ENCODE measurements at regions not wholly inside any gene's neighbourhood (a gene's known extent, or its start where the extent isn't known, plus 50 kb on each side); places are given as distances from the start of the nearest gene placed in this dataset.

DNA sequence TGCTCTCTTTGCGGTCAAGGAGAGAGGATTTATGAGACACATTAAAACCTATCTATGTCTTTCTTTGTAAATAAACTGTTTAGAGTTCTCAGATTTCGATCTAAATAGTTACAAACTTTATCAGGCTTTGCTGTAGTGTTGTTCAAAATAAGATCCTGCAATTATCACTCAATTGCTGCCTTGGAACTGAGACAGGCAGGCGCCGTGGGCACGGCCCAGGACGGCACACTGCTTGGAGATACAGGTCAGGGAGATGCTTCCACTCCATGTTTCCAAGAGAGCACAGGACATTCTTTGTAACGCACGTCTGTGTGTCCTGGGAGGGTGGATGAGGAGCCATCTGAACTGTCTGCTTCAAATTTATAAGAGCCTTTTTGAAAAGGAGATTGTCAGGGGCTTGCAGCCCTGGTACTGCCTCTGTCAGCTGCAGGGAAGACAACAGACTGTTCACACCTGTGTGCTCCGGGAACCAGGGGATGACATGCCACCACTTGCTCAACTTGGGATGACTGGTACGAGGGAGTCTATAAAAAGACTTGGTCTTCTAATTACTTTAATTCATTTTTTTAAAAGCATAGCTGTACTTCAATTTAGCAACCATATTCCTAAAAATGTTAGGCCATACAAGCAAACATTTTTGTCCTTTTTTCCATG is 472.9 kb upstream of the RUNX1 start:
- Histone ChIP-seq H3K27me3 (peaks cover 4% of the 10 kb centered on the region), H3K9me3 (replicated peaks in 1 of 3) (no peaks in the 10 kb centered on the region), H3K27ac (no peak overlapping the region), H3K36me3 (replicated peaks in 1 of 2) (no peaks in the 10 kb centered on the region), H3K4me1 (replicated peaks in 1 of 2) (no peaks in the 10 kb centered on the region), H3K4me3 (no peak overlapping the region)
- WGBS, 4 donors: 78 to 92% (median 90%) methylated on average over 8 to 10 of the region's 10 CpGs
- no peak for DNase-seq
- intact Hi-C loops (cut with DNase I): no loop called here
- no peak for TF ChIP-seq POLR2A (IDR thresholded peaks at IDR 0.05)
- TF ChIP-seq, protein P1, sequence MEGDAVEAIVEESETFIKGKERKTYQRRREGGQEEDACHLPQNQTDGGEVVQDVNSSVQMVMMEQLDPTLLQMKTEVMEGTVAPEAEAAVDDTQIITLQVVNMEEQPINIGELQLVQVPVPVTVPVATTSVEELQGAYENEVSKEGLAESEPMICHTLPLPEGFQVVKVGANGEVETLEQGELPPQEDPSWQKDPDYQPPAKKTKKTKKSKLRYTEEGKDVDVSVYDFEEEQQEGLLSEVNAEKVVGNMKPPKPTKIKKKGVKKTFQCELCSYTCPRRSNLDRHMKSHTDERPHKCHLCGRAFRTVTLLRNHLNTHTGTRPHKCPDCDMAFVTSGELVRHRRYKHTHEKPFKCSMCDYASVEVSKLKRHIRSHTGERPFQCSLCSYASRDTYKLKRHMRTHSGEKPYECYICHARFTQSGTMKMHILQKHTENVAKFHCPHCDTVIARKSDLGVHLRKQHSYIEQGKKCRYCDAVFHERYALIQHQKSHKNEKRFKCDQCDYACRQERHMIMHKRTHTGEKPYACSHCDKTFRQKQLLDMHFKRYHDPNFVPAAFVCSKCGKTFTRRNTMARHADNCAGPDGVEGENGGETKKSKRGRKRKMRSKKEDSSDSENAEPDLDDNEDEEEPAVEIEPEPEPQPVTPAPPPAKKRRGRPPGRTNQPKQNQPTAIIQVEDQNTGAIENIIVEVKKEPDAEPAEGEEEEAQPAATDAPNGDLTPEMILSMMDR (IDR thresholded peaks at IDR 0.05): no peak

DNA sequence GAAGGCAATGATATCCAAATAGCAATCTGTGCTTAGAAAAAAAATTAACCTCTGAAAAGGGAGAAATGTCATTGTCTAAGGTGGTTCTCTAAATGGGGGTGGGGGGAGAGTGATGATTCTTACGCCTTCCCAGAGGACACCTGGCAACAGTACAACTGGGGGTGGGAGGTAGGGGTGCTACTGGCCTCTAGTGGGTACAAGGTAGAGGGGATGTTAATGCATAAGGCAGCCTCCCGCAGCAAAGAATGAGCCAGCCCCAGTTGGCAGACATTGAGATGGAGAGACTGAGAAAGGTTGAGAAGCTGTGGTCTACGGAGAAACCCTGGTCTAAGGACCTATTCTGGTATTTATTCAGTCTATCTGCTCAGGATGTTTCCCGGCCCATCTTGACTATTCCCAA is 472.2 kb upstream of the RUNX1 start:
- WGBS, 4 donors: 95 to 96% (median 96%) methylated on average over 4 of the region's 4 CpGs
- DNase-seq: no peak
- no peak for TF ChIP-seq POLR2A (IDR thresholded peaks at IDR 0.05)
- TF ChIP-seq, protein P1 (IDR thresholded peaks at IDR 0.05): no peak

DNA sequence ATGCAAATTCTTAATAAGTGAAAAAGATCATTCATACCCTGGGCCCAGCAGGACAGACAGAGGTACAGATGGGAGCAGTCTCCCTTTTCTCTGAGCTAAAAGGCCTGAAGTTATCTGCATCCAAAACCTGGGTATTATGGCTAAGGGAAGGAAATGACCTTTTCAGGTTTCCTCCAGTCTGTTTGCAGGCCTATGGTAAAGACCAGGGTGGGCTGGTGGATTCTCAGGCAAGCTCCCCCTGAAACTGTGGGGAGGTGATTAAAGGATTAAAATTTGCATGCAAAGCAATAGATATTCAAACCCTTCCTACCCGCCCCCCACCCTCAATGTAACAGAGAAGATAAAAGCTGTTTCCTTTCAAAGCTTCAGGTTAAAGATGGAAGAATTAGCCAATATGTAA is 471.8 kb upstream of the RUNX1 start:
- DNase-seq: no peak
- Histone ChIP-seq H3K4me3 (no peak overlapping the region), H3K27ac (no peak overlapping the region), H3K9me3 (replicated peaks in 1 of 3) (no peaks in the 10 kb centered on the region), H3K27me3 (peaks cover 4% of the 10 kb centered on the region), H3K36me3 (replicated peaks in 1 of 2) (no peaks in the 10 kb centered on the region), H3K4me1 (replicated peaks in 1 of 2) (no peaks in the 10 kb centered on the region)
- intact Hi-C loops (cut with DNase I): no loop called here
- 77 to 94% (median 86%) methylated on average over 1 of the region's 1 CpG for WGBS, 4 donors
- no peak for TF ChIP-seq POLR2A (IDR thresholded peaks at IDR 0.05)
- TF ChIP-seq, protein P1 (IDR thresholded peaks at IDR 0.05): no peak

More for the DNA sequence above, 472.2 kb upstream of the RUNX1 start:
- no peak overlapping the region for H3K4me3 ChIP-seq
- no peaks in the 10 kb centered on the region for H3K9me3 ChIP-seq (replicated peaks in 1 of 3)
- intact Hi-C loops (cut with DNase I): no loop called here
- H3K27me3 ChIP-seq: peaks cover 4% of the 10 kb centered on the region
- no peaks in the 10 kb centered on the region for H3K4me1 ChIP-seq (replicated peaks in 1 of 2)
- no peak overlapping the region for H3K27ac ChIP-seq
- H3K36me3 ChIP-seq (replicated peaks in 1 of 2): no peaks in the 10 kb centered on the region

DNA sequence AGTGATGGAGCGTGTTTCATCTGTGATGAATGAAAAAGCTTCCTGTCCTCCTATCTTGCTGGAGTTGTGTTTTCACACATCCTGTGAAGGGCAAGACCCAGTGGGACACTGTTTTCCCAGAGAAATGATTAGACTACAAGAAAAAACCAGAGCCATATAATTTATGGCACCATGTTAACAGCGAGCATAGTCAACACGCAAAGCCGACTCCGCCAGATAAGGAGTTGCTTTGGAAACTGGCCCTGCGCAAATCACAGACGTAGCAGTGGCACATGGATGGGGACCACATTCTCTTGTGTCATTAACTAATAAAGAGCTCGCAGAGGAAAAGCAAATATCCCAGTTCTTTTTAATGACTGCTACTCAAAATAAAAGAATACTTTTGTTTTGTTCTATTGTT is 471.2 kb upstream of the RUNX1 start:
- Histone ChIP-seq H3K36me3 (replicated peaks in 1 of 2) (no peaks in the 10 kb centered on the region), H3K4me1 (replicated peaks in 1 of 2) (no peaks in the 10 kb centered on the region), H3K27ac (no peak overlapping the region), H3K9me3 (replicated peaks in 1 of 3) (no peaks in the 10 kb centered on the region), H3K27me3 (peaks cover 6% of the 10 kb centered on the region), H3K4me3 (no peak overlapping the region)
- intact Hi-C loops (cut with DNase I): no loop called here
- TF ChIP-seq, protein P1 (IDR thresholded peaks at IDR 0.05): no peak
- WGBS, 4 donors: 58 to 64% (median 62%) methylated on average over 8 of the region's 8 CpGs
- DNase-seq: peak in 1 of 7 donors; percentile 57

Measured in adrenal gland (tissue), 9 donors.